ENCODE measurements at regions not wholly inside any gene's neighbourhood (a gene's known extent, or its start where the extent isn't known, plus 50 kb on each side); places are given as distances from the start of the nearest gene placed in this dataset.

DNA sequence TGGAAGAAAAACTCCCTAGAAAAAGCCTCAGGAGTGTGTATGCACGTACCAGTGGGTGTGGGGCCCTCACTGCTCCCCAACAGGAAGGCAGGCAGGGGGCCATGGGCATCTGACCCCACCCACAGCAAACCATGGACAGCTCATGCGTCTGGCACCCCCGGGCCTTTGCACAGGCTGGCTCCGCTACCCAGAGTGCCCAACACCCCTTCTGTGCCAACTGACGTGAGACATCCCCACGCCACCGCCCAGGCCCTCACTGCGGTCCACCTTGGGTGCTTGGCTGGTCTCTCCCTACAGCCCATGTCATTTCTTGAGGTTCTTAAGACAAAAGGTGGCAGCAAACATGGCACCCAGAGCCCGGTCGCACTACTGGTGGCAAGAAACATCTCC is 91.4 kb downstream of the NCOR2 start:
- H3K4me3 Mint-ChIP-seq: no peak overlapping the region
- no peak for DNase-seq
- Histone ChIP-seq H3K4me3 (replicated peaks in 1 of 3; ENCODE audit: low read depth in 2 of 3, low read length in 3 of 3) (no peak overlapping the region), H3K9ac (ENCODE audit: insufficient read depth, low read length, poor library complexity, severe bottlenecking) (no peak overlapping the region), H2AFZ (ENCODE audit: insufficient read depth, low read depth, low read length, poor library complexity, severe bottlenecking) (no peak overlapping the region), H3K9me3 (replicated peaks in 1 of 2; ENCODE audit: control insufficient read depth in 1 of 2, insufficient read depth in 1 of 2, low read length in 2 of 2) (peaks cover 14 to 27% of the 10 kb centered on the region in 2 donors), H3K36me3 (replicated peaks in 1 of 2; ENCODE audit: control insufficient read depth in 1 of 2, insufficient read depth in 2 of 2, low read length in 2 of 2) (peaks cover 80 to 96% of the 10 kb centered on the region in 2 donors), H3K4me1 (ENCODE audit: control insufficient read depth in 1 of 2, insufficient read depth in 2 of 2, low read length in 2 of 2) (no peaks in the 10 kb centered on the region), H3K79me2 (ENCODE audit: insufficient read depth, low read length) (peaks cover 43% of the 10 kb centered on the region), H3K4me2 (replicated peaks; ENCODE audit: extremely low read depth, low read length, poor library complexity, severe bottlenecking) (no peak overlapping the region), H4K20me1 (ENCODE audit: insufficient read depth, low read length) (peaks cover 97% of the 10 kb centered on the region), H3K27ac (ENCODE audit: low read depth in 1 of 2, low read length in 2 of 2) (peak overlapping the region in 1 of 2 donors; percentile 66), H3K27me3 (ENCODE audit: control insufficient read depth in 2 of 2, insufficient read depth in 2 of 2, low read length in 2 of 2) (no peaks in the 10 kb centered on the region)
- 98% methylated on average over 8 of the region's 10 CpGs for WGBS (ENCODE audit: insufficient coverage)
- peaks cover 0 to 1% (median 0%) of the 10 kb centered on the region in 3 donors for H3K27me3 Mint-ChIP-seq (ENCODE audit: low read depth in 3 of 3)
- H3K36me3 Mint-ChIP-seq: peaks cover 83 to 97% of the 10 kb centered on the region in 2 donors
- intact Hi-C loops (cut with micrococcal nuclease): no loop called here
- H3K9me3 Mint-ChIP-seq: peaks cover 19 to 41% (median 29%) of the 10 kb centered on the region in 7 donors
- peaks cover 14% of the 10 kb centered on the region for H3K4me1 Mint-ChIP-seq
- TF ChIP-seq, protein P1, sequence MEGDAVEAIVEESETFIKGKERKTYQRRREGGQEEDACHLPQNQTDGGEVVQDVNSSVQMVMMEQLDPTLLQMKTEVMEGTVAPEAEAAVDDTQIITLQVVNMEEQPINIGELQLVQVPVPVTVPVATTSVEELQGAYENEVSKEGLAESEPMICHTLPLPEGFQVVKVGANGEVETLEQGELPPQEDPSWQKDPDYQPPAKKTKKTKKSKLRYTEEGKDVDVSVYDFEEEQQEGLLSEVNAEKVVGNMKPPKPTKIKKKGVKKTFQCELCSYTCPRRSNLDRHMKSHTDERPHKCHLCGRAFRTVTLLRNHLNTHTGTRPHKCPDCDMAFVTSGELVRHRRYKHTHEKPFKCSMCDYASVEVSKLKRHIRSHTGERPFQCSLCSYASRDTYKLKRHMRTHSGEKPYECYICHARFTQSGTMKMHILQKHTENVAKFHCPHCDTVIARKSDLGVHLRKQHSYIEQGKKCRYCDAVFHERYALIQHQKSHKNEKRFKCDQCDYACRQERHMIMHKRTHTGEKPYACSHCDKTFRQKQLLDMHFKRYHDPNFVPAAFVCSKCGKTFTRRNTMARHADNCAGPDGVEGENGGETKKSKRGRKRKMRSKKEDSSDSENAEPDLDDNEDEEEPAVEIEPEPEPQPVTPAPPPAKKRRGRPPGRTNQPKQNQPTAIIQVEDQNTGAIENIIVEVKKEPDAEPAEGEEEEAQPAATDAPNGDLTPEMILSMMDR (IDR thresholded peaks at IDR 0.05): no peak
- H3K27ac Mint-ChIP-seq: peak overlapping the region in 2 of 7 donors; percentile 51 to 80

DNA sequence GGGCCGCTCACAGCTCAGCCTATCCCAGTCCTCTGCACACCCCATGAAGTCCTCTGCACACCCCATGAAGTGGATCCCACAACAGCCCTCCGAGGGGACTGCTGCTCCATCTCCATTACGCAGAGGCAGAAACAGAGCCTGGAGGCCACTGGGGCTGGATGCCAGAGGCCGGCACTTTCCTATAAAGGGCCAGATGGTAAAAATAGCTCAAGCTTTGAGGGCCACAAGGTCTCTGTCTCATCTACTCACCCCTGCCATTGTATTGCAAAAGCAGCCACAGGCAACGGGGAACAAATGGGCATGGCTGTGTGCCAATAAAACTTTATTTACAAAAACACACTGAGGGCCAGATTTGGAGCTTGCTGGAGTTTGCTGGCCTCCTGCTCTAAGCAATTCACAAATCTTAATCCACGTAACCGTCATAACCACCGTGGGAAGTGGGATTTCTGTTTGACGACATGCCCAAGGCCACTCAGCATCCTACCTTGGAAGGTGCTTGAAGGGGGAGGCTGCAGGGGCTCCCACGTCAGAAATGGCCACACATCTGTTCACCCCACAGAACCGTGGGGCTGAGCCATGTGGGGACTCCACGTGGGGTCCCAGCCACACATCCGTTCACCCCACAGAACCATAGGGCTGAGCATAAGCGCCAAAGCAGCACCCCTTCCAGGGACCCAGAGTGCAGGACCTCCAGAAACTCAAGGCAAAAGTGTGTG is 92.0 kb downstream of the NCOR2 start:
- H3K4me1 ChIP-seq (ENCODE audit: control insufficient read depth in 1 of 2, insufficient read depth in 2 of 2, low read length in 2 of 2): no peaks in the 10 kb centered on the region
- DNase-seq: no peak
- no peak overlapping the region for H3K27ac ChIP-seq (ENCODE audit: low read depth in 1 of 2, low read length in 2 of 2)
- H3K27me3 ChIP-seq (ENCODE audit: control insufficient read depth in 2 of 2, insufficient read depth in 2 of 2, low read length in 2 of 2): no peaks in the 10 kb centered on the region
- TF ChIP-seq, protein P1 (IDR thresholded peaks at IDR 0.05): no peak
- no peak overlapping the region for H3K4me3 ChIP-seq (replicated peaks in 1 of 3; ENCODE audit: low read depth in 2 of 3, low read length in 3 of 3)
- H3K4me1 Mint-ChIP-seq: peaks cover 11% of the 10 kb centered on the region
- H3K4me3 Mint-ChIP-seq: no peak overlapping the region
- intact Hi-C loops (cut with micrococcal nuclease): no loop called here
- peaks cover 87 to 98% of the 10 kb centered on the region in 2 donors for H3K36me3 Mint-ChIP-seq
- no peak overlapping the region for H2AFZ ChIP-seq (ENCODE audit: insufficient read depth, low read depth, low read length, poor library complexity, severe bottlenecking)
- H3K27ac Mint-ChIP-seq: peak overlapping the region in 3 of 7 donors; percentile 44 to 79 (median 73)
- no peak overlapping the region for H3K9ac ChIP-seq (ENCODE audit: insufficient read depth, low read length, poor library complexity, severe bottlenecking)
- peaks cover 85 to 100% of the 10 kb centered on the region in 2 donors for H3K36me3 ChIP-seq (replicated peaks in 1 of 2; ENCODE audit: control insufficient read depth in 1 of 2, insufficient read depth in 2 of 2, low read length in 2 of 2)
- peaks cover 97% of the 10 kb centered on the region for H4K20me1 ChIP-seq (ENCODE audit: insufficient read depth, low read length)
- 71% methylated on average over 5 of the region's 14 CpGs for WGBS (ENCODE audit: insufficient coverage)
- H3K9me3 ChIP-seq (replicated peaks in 1 of 2; ENCODE audit: control insufficient read depth in 1 of 2, insufficient read depth in 1 of 2, low read length in 2 of 2): peaks cover 14 to 31% of the 10 kb centered on the region in 2 donors
- H3K9me3 Mint-ChIP-seq: peaks cover 19 to 41% (median 28%) of the 10 kb centered on the region in 7 donors
- peaks cover 47% of the 10 kb centered on the region for H3K79me2 ChIP-seq (ENCODE audit: insufficient read depth, low read length)
- peaks cover 0 to 1% (median 0%) of the 10 kb centered on the region in 3 donors for H3K27me3 Mint-ChIP-seq (ENCODE audit: low read depth in 3 of 3)
- no peak overlapping the region for H3K4me2 ChIP-seq (replicated peaks; ENCODE audit: extremely low read depth, low read length, poor library complexity, severe bottlenecking)
